CD14-positive monocyte (primary cell): ENCODE measurements at regions not wholly inside any gene's neighbourhood (a gene's known extent, or its start where the extent isn't known, plus 50 kb on each side); places are given as distances from the start of the nearest gene placed in this dataset.

ENCODE experiments used
- DNase-seq, 3 donors: peaks; one replicate each; pipeline ENCODE4 v3.0.0-alpha.2; 2011 to 2022
- H2AFZ ChIP-seq: 2 replicates; pipeline ENCODE4 v1.6.0; 2012; ENCODE audit warnings: mild to moderate bottlenecking, low read depth, low read length, inconsistent platforms; ENCODE audit not compliant: insufficient read depth, poor library complexity, severe bottlenecking
- H3K27ac ChIP-seq, 2 donors: 1 replicate in 1 of 2; 2 replicates in 1 of 2; pipeline ENCODE4 v1.5.1; 2012 to 2013; ENCODE audit warnings: low read length in 2 of 2, control low read depth in 1 of 2, inconsistent platforms in 1 of 2, low read depth in 1 of 2, mild to moderate bottlenecking in 1 of 2
- H3K27me3 ChIP-seq, 2 donors: one replicate each; pipeline versions ENCODE4 v1.6.0 to v1.6.1; 2011 to 2013; ENCODE audit warnings: low read length in 2 of 2; ENCODE audit not compliant: control insufficient read depth in 2 of 2, insufficient read depth in 2 of 2
- H3K36me3 ChIP-seq, 2 donors: replicated peaks in 1 of 2; 1 replicate in 1 of 2; 2 replicates in 1 of 2; pipeline versions ENCODE4 v1.5.1 to v1.6.1; 2012 to 2013; ENCODE audit warnings: low read length in 2 of 2, control low read depth in 1 of 2, inconsistent platforms in 1 of 2, mild to moderate bottlenecking in 1 of 2; ENCODE audit not compliant: insufficient read depth in 2 of 2, control insufficient read depth in 1 of 2
- H3K4me1 ChIP-seq, 2 donors: 1 replicate in 1 of 2; 2 replicates in 1 of 2; pipeline versions ENCODE4 v1.5.1 to v1.6.1; 2012 to 2013; ENCODE audit warnings: low read length in 2 of 2, control low read depth in 1 of 2, inconsistent platforms in 1 of 2, mild to moderate bottlenecking in 1 of 2, moderate library complexity in 1 of 2; ENCODE audit not compliant: insufficient read depth in 2 of 2, control insufficient read depth in 1 of 2
- H3K4me2 ChIP-seq: replicated peaks from 2 replicates; pipeline ENCODE3; 2012; ENCODE audit warnings: low read length, moderate library complexity, mild to moderate bottlenecking; ENCODE audit not compliant: poor library complexity, severe bottlenecking; ENCODE audit errors: extremely low read depth
- H3K4me3 ChIP-seq, 3 experiments: fragments of 200-600 bp in 1 of 3; sonication (generic) in 1 of 3; replicated peaks in 1 of 3; 1 replicate in 2 of 3; 2 replicates in 1 of 3; pipeline ENCODE4 v1.5.1; 2011 to 2013; ENCODE audit warnings: low read length in 3 of 3, mild to moderate bottlenecking in 3 of 3, control low read depth in 2 of 3, low read depth in 2 of 3, inconsistent platforms in 1 of 3, moderate library complexity in 1 of 3
- H3K79me2 ChIP-seq: 2 replicates; pipeline ENCODE4 v1.6.0; 2012; ENCODE audit warnings: mild to moderate bottlenecking, control low read depth, inconsistent platforms, low read length, moderate library complexity; ENCODE audit not compliant: insufficient read depth
- H3K9ac ChIP-seq: 2 replicates; pipeline ENCODE4 v1.6.0; 2017; ENCODE audit warnings: low read length, mild to moderate bottlenecking; ENCODE audit not compliant: insufficient read depth, poor library complexity, severe bottlenecking
- H3K9me3 ChIP-seq, 2 donors: replicated peaks in 1 of 2; 1 replicate in 1 of 2; 2 replicates in 1 of 2; pipeline versions ENCODE4 v1.5.1 to v1.6.1; 2012 to 2013; ENCODE audit warnings: low read length in 2 of 2, control low read depth in 1 of 2; ENCODE audit not compliant: control insufficient read depth in 1 of 2, insufficient read depth in 1 of 2
- H4K20me1 ChIP-seq: 2 replicates; pipeline ENCODE4 v1.6.0; 2012; ENCODE audit warnings: mild to moderate bottlenecking, low read length, control low read depth, moderate library complexity; ENCODE audit not compliant: insufficient read depth
- H3K27ac Mint-ChIP-seq, 7 donors: one replicate each; pipeline ENCODE4 v1.8.0; 2020; ENCODE audit warnings: mild to moderate bottlenecking in 7 of 7, mixed read lengths in 7 of 7, moderate library complexity in 6 of 7, inconsistent platforms in 2 of 7
- H3K27me3 Mint-ChIP-seq, 3 donors: one replicate each; pipeline ENCODE4 v1.8.0; 2021 to 2022; ENCODE audit warnings: low read depth in 3 of 3, mild to moderate bottlenecking in 3 of 3, mixed read lengths in 3 of 3, moderate library complexity in 3 of 3, inconsistent platforms in 1 of 3
- H3K36me3 Mint-ChIP-seq, 2 donors: one replicate each; pipeline ENCODE4 v1.8.0; 2020; ENCODE audit warnings: mixed read lengths in 2 of 2, inconsistent platforms in 1 of 2, mild to moderate bottlenecking in 1 of 2
- H3K4me1 Mint-ChIP-seq: one replicate; pipeline ENCODE4 v1.8.0; 2020; ENCODE audit warnings: mild to moderate bottlenecking, mixed read lengths
- H3K4me3 Mint-ChIP-seq, 2 donors: one replicate each; pipeline ENCODE4 v1.8.0; 2020; ENCODE audit warnings: mild to moderate bottlenecking in 2 of 2, mixed read lengths in 2 of 2, moderate library complexity in 1 of 2
- H3K9me3 Mint-ChIP-seq, 7 donors: one replicate each; pipeline ENCODE4 v1.8.0; 2020 to 2022; ENCODE audit warnings: mixed read lengths in 7 of 7, mild to moderate bottlenecking in 6 of 7, moderate library complexity in 6 of 7, inconsistent platforms in 2 of 7
- WGBS: methylation state at CpG from one replicate; pipeline ENCODE4 v1.1.5; 2013; ENCODE audit warnings: missing lambda C conversion rate; ENCODE audit not compliant: insufficient coverage; 5-methylcytosine and 5-hydroxymethylcytosine counted together
- intact Hi-C, 2 donors: fragments of 100-400 bp; cut with micrococcal nuclease; formaldehyde crosslinking; loops; one replicate each; pipeline versions ENCODE4 v1.15.0 to v1.15.1; 2023
- TF ChIP-seq, protein P1 (sequence below): fragments of 200-600 bp; IDR thresholded peaks from one replicate; pipeline ENCODE4 v1.8.0; 2022; ENCODE audit warnings: antibody characterized with exemption, mild to moderate bottlenecking

DNA sequence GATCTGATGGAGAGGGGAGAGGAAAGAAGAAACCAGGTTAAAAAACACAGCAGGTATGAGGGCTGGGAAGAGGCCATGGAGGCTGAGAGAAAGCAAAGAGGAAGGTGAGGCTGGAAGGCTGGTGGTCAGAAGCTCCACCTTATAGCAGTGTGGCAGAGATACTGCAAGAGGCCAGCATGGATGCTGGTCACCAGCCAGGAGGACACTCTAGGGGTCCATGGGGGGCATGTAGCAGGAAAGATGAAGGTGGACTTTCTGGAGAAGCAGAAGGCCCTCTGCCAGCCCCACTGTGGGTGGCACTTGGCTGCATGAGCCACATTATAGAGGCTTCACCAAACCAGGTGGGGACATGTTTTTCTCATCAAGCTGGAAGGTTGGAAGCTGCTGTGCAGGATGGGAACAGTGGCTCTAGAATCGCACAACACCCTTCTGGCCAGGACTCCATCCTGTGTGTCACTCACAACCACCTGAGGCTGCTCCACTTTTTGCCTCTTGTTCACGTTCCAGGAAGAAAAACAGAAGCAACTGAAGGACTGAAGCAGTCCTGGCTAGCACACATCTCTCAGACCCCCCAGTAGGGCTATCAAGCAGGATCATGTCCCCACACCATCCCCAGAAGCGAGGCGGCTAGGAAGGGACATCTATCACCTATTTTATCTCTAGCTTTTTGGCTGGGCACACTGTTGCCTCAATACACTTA is 587.5 kb upstream of the MGMT start:
- peaks cover 0 to 2% (median 0%) of the 10 kb centered on the region in 7 donors for H3K9me3 Mint-ChIP-seq
- Histone ChIP-seq H3K4me3 (no peak overlapping the region), H3K27ac (no peak overlapping the region), H3K79me2 (no peaks in the 10 kb centered on the region), H4K20me1 (no peaks in the 10 kb centered on the region), H2AFZ (no peak overlapping the region), H3K27me3 (no peaks in the 10 kb centered on the region), H3K36me3 (no peaks in the 10 kb centered on the region), H3K4me2 (no peak overlapping the region), H3K4me1 (no peaks in the 10 kb centered on the region), H3K9ac (no peak overlapping the region), H3K9me3 (no peaks in the 10 kb centered on the region)
- DNase-seq, result no peak
- H3K36me3 Mint-ChIP-seq, result no peaks in the 10 kb centered on the region
- H3K27ac Mint-ChIP-seq, result no peak overlapping the region
- intact Hi-C loops, result no loop called here
- no peaks in the 10 kb centered on the region for H3K4me1 Mint-ChIP-seq
- peaks cover 3 to 5% (median 3%) of the 10 kb centered on the region in 3 donors for H3K27me3 Mint-ChIP-seq
- WGBS, result 79% methylated on average over 2 of the region's 4 CpGs
- TF ChIP-seq, protein P1, sequence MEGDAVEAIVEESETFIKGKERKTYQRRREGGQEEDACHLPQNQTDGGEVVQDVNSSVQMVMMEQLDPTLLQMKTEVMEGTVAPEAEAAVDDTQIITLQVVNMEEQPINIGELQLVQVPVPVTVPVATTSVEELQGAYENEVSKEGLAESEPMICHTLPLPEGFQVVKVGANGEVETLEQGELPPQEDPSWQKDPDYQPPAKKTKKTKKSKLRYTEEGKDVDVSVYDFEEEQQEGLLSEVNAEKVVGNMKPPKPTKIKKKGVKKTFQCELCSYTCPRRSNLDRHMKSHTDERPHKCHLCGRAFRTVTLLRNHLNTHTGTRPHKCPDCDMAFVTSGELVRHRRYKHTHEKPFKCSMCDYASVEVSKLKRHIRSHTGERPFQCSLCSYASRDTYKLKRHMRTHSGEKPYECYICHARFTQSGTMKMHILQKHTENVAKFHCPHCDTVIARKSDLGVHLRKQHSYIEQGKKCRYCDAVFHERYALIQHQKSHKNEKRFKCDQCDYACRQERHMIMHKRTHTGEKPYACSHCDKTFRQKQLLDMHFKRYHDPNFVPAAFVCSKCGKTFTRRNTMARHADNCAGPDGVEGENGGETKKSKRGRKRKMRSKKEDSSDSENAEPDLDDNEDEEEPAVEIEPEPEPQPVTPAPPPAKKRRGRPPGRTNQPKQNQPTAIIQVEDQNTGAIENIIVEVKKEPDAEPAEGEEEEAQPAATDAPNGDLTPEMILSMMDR, result no peak
- H3K4me3 Mint-ChIP-seq, result no peak overlapping the region

DNA sequence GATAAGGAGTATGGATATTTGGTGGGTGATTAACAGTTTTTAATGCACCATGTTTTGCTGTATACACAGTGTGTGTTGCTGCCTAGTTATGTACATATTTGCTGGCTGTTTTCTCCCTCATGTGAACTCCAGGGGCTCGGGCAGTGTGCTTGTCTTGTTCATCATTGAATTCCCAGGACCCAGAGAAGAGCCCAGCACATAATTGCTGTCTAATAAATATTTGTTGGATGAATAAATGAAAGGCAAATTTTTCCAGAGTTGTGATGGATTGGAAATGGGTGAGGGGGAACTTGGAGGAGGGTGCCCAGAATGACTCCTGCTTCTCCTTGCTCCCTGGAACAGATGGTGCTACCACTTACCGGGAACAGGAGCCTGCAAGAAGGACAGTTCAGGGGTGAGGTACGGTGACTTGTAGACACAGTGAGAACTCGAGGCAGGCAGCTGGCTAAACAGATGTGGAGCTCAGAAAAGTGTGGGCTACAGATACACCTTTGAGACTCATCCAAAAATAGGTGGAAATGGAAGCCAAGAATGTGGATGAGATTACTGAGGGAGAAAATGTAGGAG is 586.8 kb upstream of the MGMT start:
- no peaks in the 10 kb centered on the region for H3K4me1 ChIP-seq
- no peak overlapping the region for H3K27ac Mint-ChIP-seq
- H2AFZ ChIP-seq, result no peak overlapping the region
- no peaks in the 10 kb centered on the region for H3K4me1 Mint-ChIP-seq
- H3K27me3 Mint-ChIP-seq, result peaks cover 1 to 5% (median 3%) of the 10 kb centered on the region in 3 donors
- no peaks in the 10 kb centered on the region for H3K79me2 ChIP-seq
- TF ChIP-seq, protein P1, result no peak
- H3K4me2 ChIP-seq, result no peak overlapping the region
- intact Hi-C loops, result no loop called here
- H3K4me3 ChIP-seq, result no peak overlapping the region
- peaks cover 0 to 2% (median 0%) of the 10 kb centered on the region in 7 donors for H3K9me3 Mint-ChIP-seq
- no peak overlapping the region for H3K4me3 Mint-ChIP-seq
- no peak overlapping the region for H3K9ac ChIP-seq
- no peak for DNase-seq
- H3K27ac ChIP-seq, result no peak overlapping the region
- H3K9me3 ChIP-seq, result peaks cover 1 to 4% of the 10 kb centered on the region in 2 donors
- 83% methylated on average over 4 of the region's 4 CpGs for WGBS
- H4K20me1 ChIP-seq, result no peaks in the 10 kb centered on the region
- H3K27me3 ChIP-seq, result no peaks in the 10 kb centered on the region
- H3K36me3 ChIP-seq, result no peaks in the 10 kb centered on the region
- H3K36me3 Mint-ChIP-seq, result no peaks in the 10 kb centered on the region
